ENCODE measurements at regions not wholly inside any gene's neighbourhood (a gene's known extent, or its start where the extent isn't known, plus 50 kb on each side); places are given as distances from the start of the nearest gene placed in this dataset.

DNA sequence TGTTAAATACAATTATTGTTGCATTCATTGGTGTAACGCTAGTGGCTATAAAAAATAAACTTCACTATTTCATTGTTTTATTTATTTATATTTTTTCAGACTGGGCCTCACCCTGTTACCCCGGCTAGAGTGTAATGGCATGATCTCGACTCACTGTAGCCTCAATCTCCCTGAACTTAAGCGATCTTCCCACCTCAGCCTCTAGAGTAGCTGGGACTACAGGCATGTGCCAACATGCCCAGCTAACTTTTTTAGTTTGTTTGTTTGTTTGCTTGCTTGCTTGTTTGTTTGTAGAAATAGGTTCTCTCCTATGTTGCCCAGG, 387.4 kb upstream of the PTBP2 start:
- no peak for DNase-seq (ENCODE audit: extremely low read depth in 1 of 11, low read depth in 9 of 11, low spot score in 4 of 11)

GRCh38 chr1:96338622-96339021, 383.0 kb upstream of the PTBP2 start:
- DNase-seq (ENCODE audit: extremely low read depth in 1 of 11, low read depth in 9 of 11, low spot score in 4 of 11), result no peak

DNA sequence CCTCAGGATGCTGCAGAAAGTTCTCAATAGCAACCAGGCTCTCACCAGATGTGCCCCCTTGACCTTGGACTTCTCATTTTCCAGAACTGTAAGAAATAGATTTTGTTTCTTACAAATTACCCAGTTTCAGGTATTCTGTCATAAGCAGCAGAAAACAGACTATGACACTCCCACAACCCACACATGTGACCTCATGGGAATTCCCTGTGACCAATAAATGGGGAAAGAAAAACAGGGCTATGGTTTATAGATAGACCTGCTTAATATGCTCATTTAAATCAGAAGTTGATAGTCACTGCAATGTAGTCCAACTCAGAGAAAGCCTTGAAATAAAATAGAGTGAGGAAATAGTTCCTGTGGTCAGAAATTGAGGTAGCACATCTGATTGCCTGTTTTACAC, 380.9 kb upstream of the PTBP2 start:
- DNase-seq (ENCODE audit: extremely low read depth in 1 of 11, low read depth in 9 of 11, low spot score in 4 of 11), result no peak

DNA sequence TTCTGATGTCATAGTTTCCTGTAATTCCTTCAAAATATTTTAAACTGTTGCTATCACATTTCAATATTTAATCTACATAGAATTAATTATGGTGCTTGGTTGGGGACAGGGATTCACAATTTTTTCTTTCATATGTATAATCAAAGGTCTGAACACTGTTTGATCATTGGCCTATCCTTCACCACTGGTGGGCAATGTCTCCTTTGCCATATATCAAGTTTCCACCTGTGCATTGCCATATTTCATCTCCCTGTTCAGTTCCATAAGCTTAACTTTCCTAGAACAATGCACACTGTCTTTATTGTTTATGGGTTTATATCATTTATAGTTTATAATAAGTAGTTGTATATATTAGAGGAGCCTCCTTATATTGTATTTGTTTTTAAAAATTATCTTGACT, 374.9 kb upstream of the PTBP2 start:
- no peak for DNase-seq (ENCODE audit: extremely low read depth in 1 of 11, low read depth in 9 of 11, low spot score in 4 of 11)

DNA sequence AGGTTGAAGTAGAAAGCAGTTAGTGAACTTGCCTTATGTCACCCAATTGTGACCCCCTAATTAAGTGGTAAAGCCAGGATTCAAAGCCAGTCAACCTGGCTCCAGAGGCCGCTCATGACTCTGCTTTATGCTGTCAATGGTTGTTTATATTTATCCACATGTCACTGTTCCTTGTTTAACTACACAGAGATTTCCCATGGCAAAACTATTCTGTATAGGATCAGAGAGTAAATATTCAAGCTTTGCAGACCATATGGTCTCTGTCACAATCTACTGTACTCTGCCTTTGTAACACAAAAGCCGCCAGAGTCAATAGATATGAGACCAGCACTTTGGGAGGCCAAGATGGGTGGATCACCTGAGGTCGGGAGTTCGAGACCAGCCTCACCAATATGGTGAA, 371.7 kb upstream of the PTBP2 start:
- no peak for DNase-seq (ENCODE audit: extremely low read depth in 1 of 11, low read depth in 9 of 11, low spot score in 4 of 11)

DNA sequence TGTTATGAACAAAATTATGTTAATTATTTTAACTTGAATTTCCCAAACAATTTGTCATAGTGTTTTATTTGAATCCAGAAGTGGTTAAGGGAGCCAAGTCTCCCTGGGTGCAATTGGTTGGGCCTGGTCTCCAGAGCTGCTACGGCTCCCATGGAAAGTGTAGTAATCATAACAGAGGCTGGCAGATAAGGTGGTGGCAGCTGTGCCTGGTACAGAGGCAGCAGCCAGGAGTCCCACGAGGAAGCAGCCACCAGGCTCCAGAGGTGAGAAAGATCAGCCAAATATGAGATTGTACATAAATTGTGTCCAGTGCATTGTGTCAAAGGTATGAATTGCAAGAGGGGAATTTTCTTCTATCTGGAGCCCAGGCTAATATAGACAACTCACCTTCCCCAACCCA, 368.9 kb upstream of the PTBP2 start:
- no peak for DNase-seq (ENCODE audit: extremely low read depth in 1 of 11, low read depth in 9 of 11, low spot score in 4 of 11)

DNA sequence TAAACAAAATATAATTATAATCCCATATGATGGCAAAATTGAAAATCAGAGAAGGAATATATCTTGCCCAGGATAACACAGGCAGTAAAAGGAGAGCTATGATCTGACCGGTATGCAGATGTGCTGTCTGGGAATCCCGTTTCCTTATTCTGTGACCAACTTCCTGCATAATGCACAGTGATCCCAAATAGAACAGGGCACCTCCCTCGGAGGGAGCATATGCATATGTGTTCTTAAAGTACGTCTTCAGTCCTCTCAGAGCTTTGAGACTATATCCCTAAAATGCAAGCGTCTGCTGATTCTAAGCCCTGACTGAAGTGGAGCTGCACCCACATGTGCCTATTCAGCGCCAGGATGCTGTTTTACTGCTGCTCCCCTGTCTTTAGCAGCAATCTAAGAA, 366.1 kb upstream of the PTBP2 start:
- DNase-seq (ENCODE audit: extremely low read depth in 1 of 11, low read depth in 9 of 11, low spot score in 4 of 11), result no peak

GRCh38 chr1:96355961-96356360, 365.6 kb upstream of the PTBP2 start:
- DNase-seq (ENCODE audit: extremely low read depth in 1 of 11, low read depth in 9 of 11, low spot score in 4 of 11), result no peak

- DNase-seq (ENCODE audit: extremely low read depth in 1 of 11, low read depth in 9 of 11, low spot score in 4 of 11), result no peak
Measured at GRCh38 chr1:96357141-96357765, 364.3 kb upstream of the PTBP2 start.

DNA sequence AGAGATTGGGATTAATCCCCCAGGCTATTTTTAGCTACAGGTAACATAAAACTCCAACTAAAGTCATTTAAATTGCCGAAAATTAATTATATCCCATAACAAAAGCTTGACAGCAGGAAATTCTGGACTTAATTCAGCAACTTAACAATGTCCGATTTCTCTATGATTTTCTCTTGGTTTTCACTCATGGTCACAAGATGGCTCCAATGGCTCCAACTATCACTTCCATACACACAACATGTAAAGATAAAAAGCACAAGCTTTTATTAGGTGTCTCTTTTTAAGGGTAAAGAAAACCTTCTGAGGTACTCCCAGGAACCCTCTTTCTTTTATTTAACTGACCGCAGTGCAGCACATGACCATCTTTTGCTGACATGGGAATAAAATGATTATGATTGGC, 363.5 kb upstream of the PTBP2 start:
- no peak for DNase-seq (ENCODE audit: extremely low read depth in 1 of 11, low read depth in 9 of 11, low spot score in 4 of 11)

- no peak for DNase-seq (ENCODE audit: extremely low read depth in 1 of 11, low read depth in 9 of 11, low spot score in 4 of 11)
Measured at GRCh38 chr1:96360036-96360795, 361.4 kb upstream of the PTBP2 start.

DNA sequence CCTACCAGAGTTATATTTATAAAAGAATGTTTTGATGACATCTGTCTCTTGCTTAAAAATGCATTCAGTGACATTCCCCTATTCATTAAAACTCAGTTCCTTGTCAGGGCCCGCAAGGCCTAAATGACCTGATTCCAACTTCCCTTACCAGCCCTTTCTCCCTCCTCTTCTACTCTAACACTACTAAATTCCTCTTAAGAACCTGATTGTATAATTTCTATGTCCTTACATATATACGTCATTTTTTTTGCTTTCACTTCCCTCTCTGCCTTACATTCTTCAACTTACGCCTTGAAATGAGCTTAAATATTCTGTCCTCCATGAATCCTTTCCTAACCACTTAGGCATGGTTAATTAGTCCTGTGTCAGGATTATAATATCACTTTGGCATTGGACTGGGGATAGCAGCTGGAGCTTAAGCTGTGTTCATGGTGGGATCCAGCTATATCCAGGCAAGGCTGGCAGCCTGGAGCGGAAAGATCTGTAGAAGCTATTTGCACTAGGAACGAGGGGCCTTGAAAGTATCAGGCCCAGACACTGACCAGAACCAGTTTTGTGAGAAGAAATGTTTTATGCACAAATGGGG, 360.2 kb upstream of the PTBP2 start:
- no peak for DNase-seq (ENCODE audit: extremely low read depth in 1 of 11, low read depth in 9 of 11, low spot score in 4 of 11)

DNA sequence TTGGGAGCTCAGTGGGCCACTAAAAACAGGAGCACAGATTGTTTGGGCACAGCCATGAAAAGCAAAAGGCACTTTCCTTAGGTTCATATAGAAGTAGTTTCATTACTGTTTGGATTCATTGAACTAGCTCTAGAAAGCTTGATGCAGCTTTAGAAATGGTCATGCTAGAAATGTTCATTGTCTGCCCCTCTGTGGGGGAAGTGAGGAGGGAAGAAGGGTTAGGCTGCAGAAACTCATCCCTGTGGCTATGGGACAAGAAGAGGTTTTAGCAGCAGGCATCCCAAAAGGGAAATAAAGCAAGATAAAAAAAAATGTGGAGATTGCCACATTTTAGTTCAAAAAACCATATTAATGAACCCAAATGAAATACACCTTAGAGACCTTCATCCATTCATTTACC, 359.6 kb upstream of the PTBP2 start:
- no peak for DNase-seq (ENCODE audit: extremely low read depth in 1 of 11, low read depth in 9 of 11, low spot score in 4 of 11)

- DNase-seq (ENCODE audit: extremely low read depth in 1 of 11, low read depth in 9 of 11, low spot score in 4 of 11), result no peak
Measured at GRCh38 chr1:96362623-96363022, 359.0 kb upstream of the PTBP2 start.

DNA sequence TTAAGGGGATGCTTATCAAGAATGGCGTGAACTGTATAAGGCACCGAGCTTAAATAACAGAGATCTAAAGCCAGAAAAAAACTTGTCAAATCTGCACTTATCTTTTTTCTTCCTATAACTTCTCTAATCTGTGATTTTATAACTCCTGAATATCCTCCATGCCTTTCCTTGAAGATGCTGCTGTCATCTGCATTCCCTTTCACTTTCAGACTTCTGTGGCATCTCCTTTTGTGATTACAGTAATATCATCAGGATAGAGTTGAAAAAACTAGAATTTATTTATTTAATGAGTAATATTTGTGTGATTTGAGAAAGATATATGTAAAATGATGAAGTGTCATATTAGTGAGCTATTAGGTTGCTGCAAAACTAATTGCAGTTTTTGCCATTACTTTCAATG, 357.8 kb upstream of the PTBP2 start:
- no peak for DNase-seq (ENCODE audit: extremely low read depth in 1 of 11, low read depth in 9 of 11, low spot score in 4 of 11)

DNA sequence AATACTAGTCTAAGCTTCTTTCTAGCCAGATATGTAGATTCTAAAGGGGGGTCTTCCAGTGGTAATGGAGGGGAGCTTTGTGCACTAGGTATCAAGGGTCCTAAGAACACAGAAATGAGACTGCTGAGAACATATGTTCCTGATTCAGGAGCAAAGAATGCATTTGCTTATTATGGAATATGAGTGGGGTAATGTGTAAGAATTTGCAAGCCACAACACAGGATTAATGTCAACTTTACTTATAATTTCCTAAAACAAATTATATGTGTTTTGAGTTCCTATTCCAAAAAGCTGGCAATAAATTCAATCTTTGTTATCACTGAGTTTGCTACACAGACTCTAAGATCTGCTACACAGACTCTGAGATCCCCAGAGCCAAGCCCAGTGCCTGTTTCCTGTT, 357.0 kb upstream of the PTBP2 start:
- DNase-seq (ENCODE audit: extremely low read depth in 1 of 11, low read depth in 9 of 11, low spot score in 4 of 11), result no peak

- DNase-seq (ENCODE audit: extremely low read depth in 1 of 11, low read depth in 9 of 11, low spot score in 4 of 11), result peak in 5 of 11 donors; percentile 6 to 35 (median 15)
Measured at GRCh38 chr1:96365076-96365475, 356.5 kb upstream of the PTBP2 start.

DNA sequence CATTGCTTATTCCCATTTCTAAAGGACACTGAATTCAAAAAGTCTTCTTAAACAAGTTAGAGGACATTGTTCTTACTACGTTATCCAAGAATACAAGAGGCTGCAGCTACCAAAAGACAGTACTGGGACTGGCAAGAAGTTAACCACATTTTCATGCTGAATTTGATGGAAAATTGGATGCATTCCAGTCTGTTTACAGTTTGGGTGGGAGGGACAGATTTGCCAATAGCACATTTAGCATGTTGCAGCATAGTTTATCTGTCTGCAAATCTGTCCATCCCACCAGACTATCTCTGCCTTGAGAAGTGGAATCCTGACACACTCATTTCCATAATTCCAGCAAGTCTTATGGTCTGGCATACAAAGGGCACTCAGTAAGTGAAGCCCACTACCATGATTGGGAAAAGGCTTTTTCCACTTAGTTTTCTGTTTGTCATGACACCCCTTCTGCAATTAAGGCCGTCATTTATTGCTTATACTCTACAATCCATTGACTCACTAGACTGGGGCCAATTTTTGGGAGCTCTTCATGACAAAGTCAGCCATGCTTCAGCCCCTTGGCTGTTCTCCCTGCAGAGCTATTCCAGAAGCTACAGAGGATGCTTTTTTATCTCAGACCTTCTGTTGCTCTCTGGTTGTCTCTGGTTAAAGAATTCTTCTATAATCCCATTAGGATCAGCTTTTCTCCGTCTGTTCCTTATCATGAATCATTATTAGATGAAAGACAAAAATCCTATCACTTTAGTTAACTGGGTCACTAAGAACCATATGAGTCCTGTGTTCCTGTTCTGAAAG, 355.8 kb upstream of the PTBP2 start:
- no peak for DNase-seq (ENCODE audit: extremely low read depth in 1 of 11, low read depth in 9 of 11, low spot score in 4 of 11)

DNA sequence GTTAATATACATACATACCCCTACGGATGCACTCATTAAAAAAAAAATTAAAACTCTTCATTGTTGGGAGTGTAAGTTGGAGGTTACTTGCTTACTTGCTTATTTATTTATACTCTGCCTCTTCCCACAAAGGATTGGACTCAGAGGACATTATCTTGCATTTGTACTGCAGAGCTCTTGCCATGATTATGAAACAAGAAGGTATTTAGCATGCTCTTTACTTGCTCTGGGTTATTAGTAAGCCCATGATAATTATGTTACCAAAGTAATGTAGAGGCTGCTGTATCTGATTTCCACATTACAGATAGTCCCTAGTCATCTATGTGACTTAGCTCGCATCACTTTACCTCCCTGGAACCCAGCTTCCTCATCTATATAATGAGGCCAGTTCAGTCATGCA, 355.1 kb upstream of the PTBP2 start:
- no peak for DNase-seq (ENCODE audit: extremely low read depth in 1 of 11, low read depth in 9 of 11, low spot score in 4 of 11)

- DNase-seq (ENCODE audit: extremely low read depth in 1 of 11, low read depth in 9 of 11, low spot score in 4 of 11), result no peak
Measured at GRCh38 chr1:96367791-96368190, 353.8 kb upstream of the PTBP2 start.

All from renal cortex interstitium (tissue), 11 donors.